GM19035 (cell line): ENCODE measurements at regions not wholly inside any gene's neighbourhood (a gene's known extent, or its start where the extent isn't known, plus 50 kb on each side); places are given as distances from the start of the nearest gene placed in this dataset.

Experiments used
- ATAC-seq: cut with Tn5 transposase; IDR thresholded peaks from one replicate; pipeline ENCODE4 v1.9.1; 2021; ENCODE audit not compliant: unreplicated experiment

DNA sequence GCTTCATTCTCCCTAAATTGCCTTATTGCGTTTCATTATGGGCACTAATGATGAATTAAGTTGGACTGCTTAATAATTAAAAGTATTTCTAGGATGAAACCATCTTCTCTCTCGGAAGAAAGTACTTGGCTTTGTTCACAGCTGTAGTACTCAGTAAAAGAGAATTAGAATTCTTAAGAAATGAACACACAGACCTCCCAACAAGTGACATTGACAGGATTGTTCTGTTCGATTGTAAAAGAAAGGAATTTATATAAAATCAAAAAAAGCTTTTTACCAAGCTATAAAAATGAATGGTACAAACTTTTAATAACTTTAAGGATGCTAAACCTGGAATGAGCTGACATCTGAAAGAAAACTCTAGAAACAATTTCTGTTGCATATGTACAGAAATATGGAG is 416.4 kb upstream of the THRB start:
- no peak for ATAC-seq

- no peak for ATAC-seq
Observed at GRCh38 chr3:24915639-24916038, 421.0 kb upstream of the THRB start.

GRCh38 chr3:24917908-24918307 is 423.3 kb upstream of the THRB start:
- ATAC-seq, result no peak

- no peak for ATAC-seq
Observed at GRCh38 chr3:24923570-24923969, 428.9 kb upstream of the THRB start.

GRCh38 chr3:24929521-24929920 is 434.9 kb upstream of the THRB start:
- no peak for ATAC-seq

DNA sequence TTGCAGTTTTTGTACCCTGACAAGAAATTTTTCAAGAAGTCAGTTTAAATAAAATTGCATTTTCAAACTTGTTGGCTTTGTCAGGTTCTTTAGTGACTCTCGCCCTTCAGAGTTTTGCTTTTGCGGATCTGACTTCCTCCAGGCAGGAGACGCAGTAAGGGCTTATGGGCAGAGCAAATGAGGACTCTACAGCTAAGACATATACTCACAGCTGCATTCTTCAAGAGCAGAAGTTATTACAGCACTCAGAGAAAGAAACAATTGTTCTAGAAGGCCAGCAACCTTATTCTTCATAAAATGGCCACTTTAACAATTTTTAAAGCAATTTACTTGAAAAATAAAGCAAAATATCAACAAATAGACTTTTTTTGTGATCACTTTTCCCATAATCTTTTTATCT is 438.8 kb upstream of the THRB start:
- ATAC-seq, result no peak

GRCh38 chr3:24936574-24936973 is 441.9 kb upstream of the THRB start:
- no peak for ATAC-seq

DNA sequence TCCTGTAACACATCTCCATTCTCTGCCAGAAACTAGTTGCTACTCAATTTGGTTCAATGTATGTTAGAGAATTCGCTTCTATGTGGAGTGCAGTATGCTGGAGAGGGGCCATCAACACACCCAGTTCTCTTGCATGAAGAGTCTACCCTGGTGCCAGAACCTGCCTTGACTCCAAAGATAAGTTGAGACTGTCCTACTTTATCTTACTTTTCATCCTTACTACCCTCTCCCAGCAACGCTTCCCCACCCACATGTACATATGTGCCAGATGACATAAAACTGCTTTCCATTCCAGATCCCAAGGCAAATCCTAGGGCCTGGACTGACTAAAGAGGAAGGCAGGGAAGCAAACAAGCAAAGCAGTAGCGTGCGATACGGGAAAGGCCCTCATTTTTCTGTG is 442.6 kb upstream of the THRB start:
- no peak for ATAC-seq

DNA sequence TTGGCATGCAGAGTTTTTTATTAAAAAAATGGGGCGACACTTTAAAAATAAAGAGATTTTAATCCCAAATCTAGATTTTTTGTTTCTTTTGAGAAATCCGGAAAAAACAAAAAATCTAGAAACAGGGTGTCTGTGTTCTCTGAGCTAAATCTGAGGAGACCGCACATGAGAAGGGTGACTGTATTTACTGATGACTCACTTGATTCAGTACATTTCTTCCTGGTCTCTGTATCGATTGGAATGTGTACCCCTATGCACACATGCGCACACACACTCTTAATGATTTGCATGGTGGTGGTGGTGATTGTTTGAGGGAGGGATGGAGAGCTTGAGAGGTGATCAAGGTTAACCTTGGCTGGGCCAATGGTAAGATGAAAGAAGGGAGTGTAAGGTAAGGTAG is 443.1 kb upstream of the THRB start:
- ATAC-seq, result no peak

DNA sequence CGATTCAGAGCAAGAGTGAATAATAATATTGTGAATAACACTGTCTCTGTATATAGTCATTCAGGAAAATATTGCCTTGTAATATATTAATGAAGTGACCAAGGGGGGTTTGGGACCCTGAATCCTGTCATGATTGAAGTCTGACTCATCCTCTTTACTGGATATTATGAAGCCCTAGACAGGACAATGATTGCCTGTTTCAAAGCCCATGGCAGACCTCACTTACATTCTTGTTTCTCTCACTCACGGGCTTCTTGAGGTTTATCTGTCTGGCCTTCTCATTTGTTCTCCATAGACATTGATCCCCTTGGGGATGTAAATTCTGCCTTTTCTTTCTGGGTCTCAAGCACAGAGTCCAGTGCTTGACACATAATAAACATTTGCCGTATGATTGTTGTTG is 449.3 kb upstream of the THRB start:
- no peak for ATAC-seq

DNA sequence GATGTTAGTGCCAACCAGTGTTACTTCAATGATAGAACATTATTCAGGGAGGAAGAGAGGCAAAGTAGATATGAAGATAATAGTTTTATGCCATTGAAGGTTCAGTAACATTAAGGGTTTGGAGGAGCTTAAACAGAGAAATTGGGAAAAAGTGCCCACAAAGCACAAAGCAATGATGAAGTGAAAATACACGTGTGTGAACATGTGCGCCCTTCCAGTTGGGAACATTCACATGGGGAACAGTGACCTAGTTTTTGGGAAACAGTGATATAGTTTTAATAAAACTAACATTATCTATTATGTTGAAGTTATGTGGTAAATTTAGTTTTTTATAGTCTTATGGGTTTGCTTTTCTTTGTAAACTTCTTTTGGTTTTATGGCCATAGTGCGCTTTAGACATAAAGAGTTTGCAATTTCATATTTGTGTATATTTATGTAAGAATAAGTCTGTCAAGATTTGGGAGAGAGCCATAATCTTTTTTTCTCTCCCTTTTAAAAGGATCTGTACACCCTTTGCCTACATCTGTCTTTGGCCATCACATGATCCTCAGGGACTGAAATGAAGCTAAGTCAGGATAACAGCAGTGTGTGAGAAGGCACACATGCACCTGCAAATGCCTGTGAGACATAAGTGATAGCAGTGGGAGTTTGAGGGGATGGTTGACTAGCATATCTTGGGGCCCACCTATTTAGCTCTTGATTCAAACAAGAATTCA is 450.3 kb upstream of the THRB start:
- ATAC-seq, result no peak

DNA sequence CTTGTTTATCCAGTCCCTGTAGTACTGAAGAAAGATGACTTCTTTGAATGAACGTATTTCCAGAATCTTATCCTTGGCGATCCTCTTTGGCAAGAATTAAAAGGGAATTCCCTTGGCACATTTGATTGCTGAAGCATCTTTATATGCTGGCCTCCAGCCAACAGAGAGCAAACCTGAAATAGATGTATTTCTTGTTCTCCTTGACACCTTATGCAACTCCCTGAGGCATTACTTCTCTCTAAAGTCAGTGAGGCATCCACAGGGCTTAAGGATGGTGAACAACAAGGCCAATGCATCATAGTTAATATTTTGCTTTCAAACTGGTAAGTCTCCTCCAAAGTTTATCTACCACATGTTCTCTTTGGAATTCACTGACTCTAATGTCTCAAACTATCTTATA is 450.9 kb upstream of the THRB start:
- no peak for ATAC-seq

DNA sequence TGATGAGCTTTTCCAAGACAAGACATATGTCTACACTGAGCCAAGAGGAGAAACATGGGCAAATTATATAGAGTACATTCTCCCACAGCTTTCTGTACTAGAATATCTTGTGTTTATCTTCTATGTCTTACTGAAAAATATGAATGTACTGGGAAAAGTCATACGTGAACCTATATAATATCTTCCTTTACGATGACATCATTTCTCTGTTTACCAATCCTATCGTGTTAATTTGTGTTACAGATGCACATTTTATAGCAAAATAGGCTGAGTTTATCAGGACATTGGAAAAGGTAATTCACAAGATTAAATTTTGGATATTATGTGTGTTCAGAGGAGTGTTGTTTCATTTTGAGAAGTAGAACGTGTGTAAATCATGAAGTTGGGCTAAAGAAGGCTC is 452.5 kb upstream of the THRB start:
- no peak for ATAC-seq

DNA sequence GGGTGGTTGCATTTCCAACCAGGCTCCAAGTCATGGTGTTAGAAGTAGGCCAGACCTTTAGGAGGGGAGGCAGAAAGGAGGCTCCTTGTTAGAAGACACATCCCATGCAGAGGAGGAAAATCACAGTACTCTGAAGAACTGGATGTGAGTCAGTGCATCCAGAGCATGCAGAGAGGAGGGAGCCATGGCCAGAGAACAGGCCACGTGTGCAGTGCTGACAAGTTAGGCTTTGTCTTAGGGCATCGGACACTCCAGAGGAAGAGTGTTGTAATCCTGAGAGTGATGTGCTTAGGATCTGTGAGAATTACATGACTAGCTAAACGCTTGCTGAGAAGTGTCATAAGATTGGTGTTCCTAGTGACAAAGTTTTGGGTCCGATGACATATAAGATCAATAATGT is 456.5 kb upstream of the THRB start:
- ATAC-seq, result no peak

- ATAC-seq, result no peak
Observed at GRCh38 chr3:24952388-24952787, 457.7 kb upstream of the THRB start.

- no peak for ATAC-seq
Observed at GRCh38 chr3:24953060-24953771, 458.6 kb upstream of the THRB start.

- ATAC-seq, result no peak
Observed at GRCh38 chr3:24956613-24957012, 462.0 kb upstream of the THRB start.

GRCh38 chr3:24958271-24958670 is 463.6 kb upstream of the THRB start:
- ATAC-seq, result no peak

DNA sequence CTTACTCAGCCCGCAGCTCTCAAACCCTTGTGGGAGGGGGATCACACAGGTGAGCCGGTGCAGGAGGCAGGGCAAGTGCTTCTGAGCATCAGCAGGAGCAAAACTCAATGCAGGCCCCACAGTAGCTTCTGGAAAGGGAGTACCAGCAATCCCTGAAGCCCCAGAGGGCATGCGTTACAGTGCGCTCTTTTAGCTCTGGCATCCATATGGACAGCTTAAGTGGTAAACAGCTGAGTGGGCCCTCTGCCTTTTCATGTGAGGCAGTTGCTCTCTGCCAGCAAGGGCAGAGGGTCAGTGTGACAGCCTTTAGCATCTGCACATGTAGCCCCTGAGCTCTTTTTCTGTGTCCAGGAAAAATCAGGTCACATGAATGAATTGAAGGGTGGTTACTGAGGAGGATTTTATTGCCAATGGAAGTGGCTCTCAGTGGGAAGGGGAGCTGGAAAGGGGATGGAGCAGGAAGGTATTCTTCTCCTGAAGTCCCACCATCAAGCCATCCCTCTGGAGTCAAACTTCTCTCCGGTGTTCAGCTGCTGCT is 464.3 kb upstream of the THRB start:
- no peak for ATAC-seq

DNA sequence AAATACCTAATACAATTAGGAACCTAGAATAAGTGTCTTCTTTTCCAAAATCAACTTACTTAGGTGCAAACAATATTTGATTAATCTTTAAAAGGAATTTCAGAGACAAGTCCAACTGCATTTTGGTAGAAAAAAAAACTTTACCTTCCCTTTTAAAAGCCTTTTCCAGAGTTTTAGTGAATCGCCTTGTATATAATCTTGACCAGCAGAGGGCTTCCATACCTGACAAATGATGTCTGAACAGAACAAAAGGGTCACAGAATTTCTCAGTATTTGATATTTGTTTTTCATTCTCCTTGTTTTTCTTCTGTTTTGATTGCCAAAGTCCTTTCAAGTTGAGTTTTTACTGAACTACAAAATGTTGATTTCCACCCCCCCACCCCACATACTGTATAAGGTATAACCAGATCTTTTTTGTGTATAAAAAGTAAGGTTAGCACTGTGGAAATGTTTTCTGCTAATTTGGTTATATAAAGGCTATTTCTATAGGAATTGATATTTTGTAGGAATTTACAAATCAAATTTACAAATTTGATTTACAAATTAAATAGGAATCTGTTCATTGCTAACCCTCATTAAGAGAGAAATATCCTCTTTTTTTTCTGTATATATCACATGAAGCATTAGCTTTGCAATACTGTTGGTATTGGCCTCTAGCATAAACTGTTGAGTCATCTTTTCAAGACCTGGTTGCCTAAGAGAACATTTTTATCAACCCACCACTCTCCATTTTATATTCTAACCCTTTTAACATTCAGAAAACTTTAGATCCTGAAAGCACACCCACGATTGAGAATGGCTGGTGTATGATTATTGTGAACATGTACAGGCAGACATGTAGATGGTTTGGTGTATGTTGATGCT is 464.1 kb upstream of the RARB start:
- ATAC-seq, result no peak

DNA sequence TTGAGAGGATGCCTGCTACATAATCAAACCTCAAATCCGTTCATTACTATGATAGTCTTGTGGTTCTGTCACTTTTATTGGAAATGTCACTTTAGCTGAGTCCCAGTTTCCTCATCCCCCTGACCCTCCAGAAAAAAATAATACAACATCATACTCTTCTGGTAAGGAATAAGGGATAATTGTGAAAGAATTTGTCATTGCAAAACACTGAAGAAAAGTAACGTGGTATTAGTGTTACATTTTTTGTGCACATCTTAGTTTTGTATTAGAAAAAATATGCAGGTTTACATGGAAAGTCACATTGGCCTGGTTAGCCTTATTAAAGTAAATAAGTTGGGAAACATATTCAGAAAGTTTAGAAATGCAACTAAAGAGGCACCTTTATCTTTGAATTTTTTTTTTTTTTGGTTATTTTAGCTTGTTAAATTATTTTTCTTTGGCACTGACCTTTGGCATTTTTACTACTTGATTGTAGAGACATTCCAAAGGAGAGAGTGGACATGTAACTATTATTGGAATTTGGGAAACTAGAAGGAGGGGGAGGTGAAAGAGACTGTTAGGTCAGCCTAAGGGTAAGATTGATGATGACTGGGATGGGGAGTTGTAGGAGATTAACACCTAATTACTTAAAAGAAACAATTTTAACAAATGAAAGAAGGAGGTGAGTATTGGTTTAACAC is 462.2 kb upstream of the RARB start:
- no peak for ATAC-seq
